Fibroblast of lung (primary cell): ENCODE measurements at regions not wholly inside any gene's neighbourhood (a gene's known extent, or its start where the extent isn't known, plus 50 kb on each side); places are given as distances from the start of the nearest gene placed in this dataset.

ENCODE experiments used
- DNase-seq, 2 donors: peaks; one replicate each; pipeline versions ENCODE4 v3.0.0 to v3.0.0-alpha.2; 2010; ENCODE audit warnings: low read depth in 2 of 2
- H2AFZ ChIP-seq: 2 replicates; pipeline ENCODE4 v1.5.1; 2012; ENCODE audit warnings: low read length, control low read depth, inconsistent platforms
- H3K27ac ChIP-seq: 2 replicates; pipeline ENCODE4 v1.5.1; 2011; ENCODE audit warnings: low read length, control low read depth; ENCODE audit not compliant: insufficient read depth
- H3K27me3 ChIP-seq: 2 replicates; pipeline ENCODE4 v1.5.1; 2011; ENCODE audit warnings: mild to moderate bottlenecking, low read length; ENCODE audit not compliant: control insufficient read depth, insufficient read depth
- H3K36me3 ChIP-seq: 2 replicates; pipeline ENCODE4 v1.5.1; 2011; ENCODE audit warnings: low read length; ENCODE audit not compliant: control insufficient read depth, insufficient read depth
- H3K4me1 ChIP-seq: 2 replicates; pipeline ENCODE4 v1.5.1; 2011; ENCODE audit warnings: low read length; ENCODE audit not compliant: control insufficient read depth, insufficient read depth; ENCODE audit errors: extremely low read depth
- H3K4me2 ChIP-seq: 2 replicates; pipeline ENCODE4 v1.5.1; 2011; ENCODE audit warnings: low read length, control low read depth; ENCODE audit not compliant: insufficient read depth; ENCODE audit errors: extremely low read depth
- H3K4me3 ChIP-seq, 4 experiments: fragments of 200-600 bp in 1 of 4; sonication (generic) in 1 of 4; replicated peaks in 1 of 4; 2 replicates each; pipeline ENCODE4 v1.5.1; 2011 to 2016; ENCODE audit warnings: low read length in 4 of 4, low read depth in 3 of 4, mild to moderate bottlenecking in 3 of 4, control low read depth in 2 of 4, inconsistent platforms in 1 of 4, mixed read lengths in 1 of 4; ENCODE audit not compliant: insufficient read depth in 1 of 4; ENCODE audit errors: control extremely low read depth in 1 of 4
- H3K79me2 ChIP-seq: 2 replicates; pipeline ENCODE4 v1.5.1; 2012; ENCODE audit warnings: mild to moderate bottlenecking, low read length, inconsistent platforms; ENCODE audit not compliant: control insufficient read depth, insufficient read depth
- H3K9ac ChIP-seq: 2 replicates; pipeline ENCODE4 v1.5.1; 2011; ENCODE audit warnings: mild to moderate bottlenecking, low read length, control low read depth; ENCODE audit not compliant: insufficient read depth
- H3K9me3 ChIP-seq: 2 replicates; pipeline ENCODE4 v1.5.1; 2012; ENCODE audit warnings: low read depth, low read length; ENCODE audit not compliant: control insufficient read depth, insufficient read depth
- H4K20me1 ChIP-seq: 2 replicates; pipeline ENCODE4 v1.5.1; 2011; ENCODE audit warnings: low read length; ENCODE audit not compliant: control insufficient read depth, insufficient read depth; ENCODE audit errors: extremely low read depth
- EZH2 ChIP-seq: IDR thresholded peaks from 2 replicates; pipeline ENCODE4 v1.5.1; 2012; ENCODE audit warnings: low read length, control low read depth, mild to moderate bottlenecking; ENCODE audit errors: missing control alignments
- TF ChIP-seq, protein P1 (sequence below), 2 donors: IDR thresholded peaks in 1 of 2; conservative IDR thresholded peaks in 1 of 2; 1 replicate in 1 of 2; 2 replicates in 1 of 2; pipeline ENCODE4 v1.5.1; 2011 to 2012; ENCODE audit warnings: low read length in 2 of 2, control low read depth in 1 of 2, inconsistent platforms in 1 of 2, low read depth in 1 of 2, mild to moderate bottlenecking in 1 of 2

DNA sequence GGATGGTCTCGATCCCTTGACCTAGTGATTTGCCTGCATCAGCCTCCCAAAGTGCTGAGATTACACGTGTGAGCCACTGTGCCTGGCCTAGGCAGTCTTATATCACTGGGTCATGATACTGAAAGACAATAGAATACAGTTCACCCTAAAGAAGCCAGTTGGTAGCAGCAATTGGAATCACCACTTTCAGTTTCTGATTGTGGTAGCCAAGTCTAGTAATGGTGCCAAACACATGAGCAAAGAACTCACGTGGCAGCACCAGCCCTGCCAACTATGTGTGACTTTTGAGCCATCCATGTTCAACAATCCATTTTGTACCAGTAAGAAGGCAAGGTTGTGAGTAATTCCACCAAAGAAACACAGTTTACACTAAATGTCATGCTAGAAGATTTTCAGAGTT is 548.4 kb downstream of the KLHL13 start:
- Histone ChIP-seq H3K36me3 (no peaks in the 10 kb centered on the region), H3K4me3 (no peak overlapping the region), H2AFZ (no peak overlapping the region), H3K4me1 (no peaks in the 10 kb centered on the region), H3K79me2 (no peaks in the 10 kb centered on the region), H3K9me3 (no peaks in the 10 kb centered on the region), H3K27ac (no peak overlapping the region), H3K4me2 (no peak overlapping the region), H3K27me3 (no peaks in the 10 kb centered on the region), H4K20me1 (no peaks in the 10 kb centered on the region), H3K9ac (no peak overlapping the region)
- no peak for DNase-seq
- TF ChIP-seq, protein P1, sequence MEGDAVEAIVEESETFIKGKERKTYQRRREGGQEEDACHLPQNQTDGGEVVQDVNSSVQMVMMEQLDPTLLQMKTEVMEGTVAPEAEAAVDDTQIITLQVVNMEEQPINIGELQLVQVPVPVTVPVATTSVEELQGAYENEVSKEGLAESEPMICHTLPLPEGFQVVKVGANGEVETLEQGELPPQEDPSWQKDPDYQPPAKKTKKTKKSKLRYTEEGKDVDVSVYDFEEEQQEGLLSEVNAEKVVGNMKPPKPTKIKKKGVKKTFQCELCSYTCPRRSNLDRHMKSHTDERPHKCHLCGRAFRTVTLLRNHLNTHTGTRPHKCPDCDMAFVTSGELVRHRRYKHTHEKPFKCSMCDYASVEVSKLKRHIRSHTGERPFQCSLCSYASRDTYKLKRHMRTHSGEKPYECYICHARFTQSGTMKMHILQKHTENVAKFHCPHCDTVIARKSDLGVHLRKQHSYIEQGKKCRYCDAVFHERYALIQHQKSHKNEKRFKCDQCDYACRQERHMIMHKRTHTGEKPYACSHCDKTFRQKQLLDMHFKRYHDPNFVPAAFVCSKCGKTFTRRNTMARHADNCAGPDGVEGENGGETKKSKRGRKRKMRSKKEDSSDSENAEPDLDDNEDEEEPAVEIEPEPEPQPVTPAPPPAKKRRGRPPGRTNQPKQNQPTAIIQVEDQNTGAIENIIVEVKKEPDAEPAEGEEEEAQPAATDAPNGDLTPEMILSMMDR (conservative IDR thresholded peaks at IDR 0.05 in 1 of 2, IDR thresholded peaks at IDR 0.05 in 1 of 2; ENCODE audit: low read depth in 1 of 2, low read length in 2 of 2): no peak
- TF ChIP-seq EZH2: no peak

DNA sequence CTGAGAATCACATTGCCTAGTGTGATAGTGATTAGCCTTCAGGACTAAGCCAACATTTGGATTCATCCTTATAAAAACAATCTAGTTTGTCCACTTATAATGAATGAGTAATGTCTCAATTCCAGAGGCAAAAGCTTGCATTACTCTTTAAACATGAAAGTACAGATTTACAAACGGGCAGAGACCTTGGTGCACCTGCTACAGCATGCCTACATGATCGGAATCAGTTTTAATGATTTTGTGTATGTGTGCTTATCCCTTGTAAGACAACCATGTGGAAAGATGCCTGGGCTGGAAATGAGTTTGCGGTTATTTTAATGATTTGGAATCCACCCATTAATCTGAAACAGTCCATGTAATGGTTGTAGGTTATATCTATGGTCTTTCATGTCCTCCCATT is 572.7 kb downstream of the KLHL13 start:
- Histone ChIP-seq H3K27ac (no peak overlapping the region), H3K4me2 (no peak overlapping the region), H3K79me2 (no peaks in the 10 kb centered on the region), H3K9ac (no peak overlapping the region), H3K9me3 (no peaks in the 10 kb centered on the region), H3K36me3 (no peaks in the 10 kb centered on the region), H3K27me3 (no peaks in the 10 kb centered on the region), H3K4me3 (no peak overlapping the region), H3K4me1 (no peaks in the 10 kb centered on the region), H4K20me1 (no peaks in the 10 kb centered on the region), H2AFZ (no peak overlapping the region)
- no peak for TF ChIP-seq EZH2
- TF ChIP-seq, protein P1 (conservative IDR thresholded peaks at IDR 0.05 in 1 of 2, IDR thresholded peaks at IDR 0.05 in 1 of 2; ENCODE audit: low read depth in 1 of 2, low read length in 2 of 2): no peak
- no peak for DNase-seq

DNA sequence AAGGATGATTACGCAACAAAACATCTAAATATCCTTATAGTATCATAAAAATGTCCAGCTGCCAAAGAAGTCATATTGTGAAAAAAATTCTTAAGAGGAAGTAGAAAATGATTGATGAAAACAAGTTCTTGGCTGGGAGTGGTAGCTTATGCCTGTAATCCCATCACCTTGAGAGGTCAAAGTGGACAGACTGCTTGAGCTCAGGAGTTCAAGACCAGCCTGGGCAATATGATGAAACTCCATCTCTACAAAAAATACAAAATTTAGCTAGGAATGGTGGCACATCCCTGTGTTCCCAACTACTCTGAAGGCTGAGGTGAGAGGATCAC is 577.6 kb downstream of the KLHL13 start:
- Histone ChIP-seq H4K20me1 (no peaks in the 10 kb centered on the region), H3K27me3 (no peaks in the 10 kb centered on the region), H3K27ac (no peak overlapping the region)

More for the DNA sequence above, 577.6 kb downstream of the KLHL13 start:
- Histone ChIP-seq H3K9me3 (no peaks in the 10 kb centered on the region), H3K79me2 (no peaks in the 10 kb centered on the region), H3K36me3 (no peaks in the 10 kb centered on the region), H3K4me1 (no peaks in the 10 kb centered on the region), H2AFZ (no peak overlapping the region), H3K9ac (no peak overlapping the region), H3K4me2 (no peak overlapping the region), H3K4me3 (no peak overlapping the region)
- no peak for DNase-seq
- TF ChIP-seq EZH2: no peak
- TF ChIP-seq, protein P1 (conservative IDR thresholded peaks at IDR 0.05 in 1 of 2, IDR thresholded peaks at IDR 0.05 in 1 of 2; ENCODE audit: low read depth in 1 of 2, low read length in 2 of 2): no peak
